H1 (cell line): ENCODE measurements at regions not wholly inside any gene's neighbourhood (a gene's known extent, or its start where the extent isn't known, plus 50 kb on each side); places are given as distances from the start of the nearest gene placed in this dataset.

Experiments used
- ASH2L ChIP-seq: fragments of 200-600, 300-600 bp; sonication (generic); IDR thresholded peaks from one replicate; pipeline ENCODE4 v1.7.1; 2017; ENCODE audit warnings: low read length
- CTBP2 ChIP-seq: IDR thresholded peaks from 2 replicates; pipeline ENCODE4 v1.7.0; 2011; ENCODE audit warnings: borderline replicate concordance, mild to moderate bottlenecking, moderate library complexity, mixed read lengths, low read length; ENCODE audit not compliant: insufficient read depth, insufficient read length
- E2F6 ChIP-seq: IDR thresholded peaks from 2 replicates; pipeline ENCODE4 v1.6.1; 2012; ENCODE audit warnings: inconsistent platforms
- EGR1 ChIP-seq: IDR thresholded peaks from 2 replicates; pipeline ENCODE4 v1.6.1; 2011; ENCODE audit warnings: low read depth, low read length, borderline replicate concordance
- KDM4A ChIP-seq: IDR thresholded peaks from one replicate; pipeline ENCODE4 v1.7.1; 2012; ENCODE audit warnings: low read depth, mild to moderate bottlenecking, moderate library complexity, low read length, inconsistent platforms; ENCODE audit not compliant: severe bottlenecking
- KDM5A ChIP-seq: fragments of 200-600 bp; IDR thresholded peaks from 2 replicates; pipeline ENCODE4 v1.7.1; 2012; ENCODE audit warnings: mild to moderate bottlenecking, low read length, inconsistent platforms, mixed read lengths
- RFX5 ChIP-seq: IDR thresholded peaks from 2 replicates; pipeline ENCODE4 v1.6.1; 2011; ENCODE audit warnings: low read depth, low read length, improper control_type of control experiment, borderline replicate concordance
- SAP30 ChIP-seq: fragments of 300-600 bp; sonication (generic); IDR thresholded peaks from 2 replicates; pipeline ENCODE4 v1.7.1; 2012; ENCODE audit warnings: low read length, moderate library complexity, mild to moderate bottlenecking, inconsistent platforms; ENCODE audit not compliant: insufficient read depth, insufficient replicate concordance

- TF ChIP-seq CTBP2 (no peak), SAP30 (no peak), KDM4A (no peak), RFX5 (no peak), KDM5A (no peak), ASH2L (no peak), E2F6 (no peak), EGR1 (no peak)
- TF ChIP-seq, all 59 proteins: peak for 0
Measured at GRCh38 chr6:105985098-105985815, 100.9 kb upstream of the PRDM1 start (continued).
